Heart left ventricle (tissue), 13 donors: ENCODE measurements at regions not wholly inside any gene's neighbourhood (a gene's known extent, or its start where the extent isn't known, plus 50 kb on each side); places are given as distances from the start of the nearest gene placed in this dataset.

Source experiments
- CTCF ChIP-seq, 12 donors: fragments of 200-600 bp; sonication (generic) in 4 of 12; IDR thresholded peaks; one replicate each; pipeline versions ENCODE4 v1.5.0 to v1.8.0; 2018 to 2022; ENCODE audit warnings: antibody characterized with exemption in 12 of 12, mild to moderate bottlenecking in 5 of 12
- POLR2A ChIP-seq, 2 donors: fragments of 450-650 bp; IDR thresholded peaks; one replicate each; pipeline ENCODE4 v1.6.1; 2017; ENCODE audit warnings: antibody characterized with exemption in 2 of 2, mild to moderate bottlenecking in 2 of 2, moderate library complexity in 2 of 2
- donor health status: ischemic (EF 13 %, LVEDD 7.1; RV severe dilation, severe dysfunction).
- donor health status: DM: no; HTN: yes; CAD: no.
- donor health status: DM: no; HTN: no; CAD: no.
- donor health status: ischemic (EF 25% LVEDD 6.9; RV normal size, moderate dysfunction).
- donor health status: ischemic (EF 25% LVEDD 5.7; RV mildly dilated, moderate dysfunction).
- donor health status: ischemic (EF 35%, LVEDD 5.7; RV mildly dilated, moderate dysfunction).
- donor health status: nonischemic (EF 11% LVEDD 7.7; RV severe dilation, severe dysfunction).
- donor health status: DM: yes; HTN: yes; CAD: no.
- donor health status: PGD.
- donor health status: ischemic (EF 29% LVEDD 5.4; RV normal size, mild dysfunction).
- donor health status: nonischemic (EF 23%, LVEDD 6.1; RV moderate dilation, normal function).

- no peak for TF ChIP-seq CTCF (IDR thresholded peaks at IDR 0.05)
- TF ChIP-seq POLR2A (IDR thresholded peaks at IDR 0.05) = no peak
These were observed 280.0 kb downstream of the IGSF11 start for GRCh38 chr3:118754406-118755252.
